ENCODE measurements at regions not wholly inside any gene's neighbourhood (a gene's known extent, or its start where the extent isn't known, plus 50 kb on each side); places are given as distances from the start of the nearest gene placed in this dataset.

- Histone ChIP-seq H3K36me3 (ENCODE audit: control insufficient read depth in 5 of 5, insufficient read depth in 5 of 5, low read length in 5 of 5) (no peaks in the 10 kb centered on the region), H3K9ac (ENCODE audit: low read length in 5 of 5) (no peak overlapping the region), H3K4me3 (ENCODE audit: low read depth in 1 of 5, low read length in 5 of 5) (no peak overlapping the region), H3K9me3 (ENCODE audit: control insufficient read depth in 5 of 5, low read length in 5 of 5) (peaks cover 0 to 7% (median 0%) of the 10 kb centered on the region in 5 donors), H3K27me3 (ENCODE audit: control insufficient read depth in 5 of 5, insufficient read depth in 4 of 5, low read length in 5 of 5) (no peaks in the 10 kb centered on the region), H3K4me1 (ENCODE audit: control insufficient read depth in 5 of 5, insufficient read depth in 5 of 5, low read length in 5 of 5) (no peaks in the 10 kb centered on the region), H3K27ac (ENCODE audit: low read depth, low read length) (no peak overlapping the region)
Measured at GRCh38 chr2:51454177-51454576, 422.2 kb upstream of the NRXN1 start.

- no peak overlapping the region for H3K9ac ChIP-seq (ENCODE audit: low read length in 5 of 5)
- H3K36me3 ChIP-seq (ENCODE audit: control insufficient read depth in 5 of 5, insufficient read depth in 5 of 5, low read length in 5 of 5), result no peaks in the 10 kb centered on the region
- no peak overlapping the region for H3K27ac ChIP-seq (ENCODE audit: low read depth, low read length)
- H3K27me3 ChIP-seq (ENCODE audit: control insufficient read depth in 5 of 5, insufficient read depth in 4 of 5, low read length in 5 of 5), result no peaks in the 10 kb centered on the region
- no peak overlapping the region for H3K4me3 ChIP-seq (ENCODE audit: low read depth in 1 of 5, low read length in 5 of 5)
- H3K4me1 ChIP-seq (ENCODE audit: control insufficient read depth in 5 of 5, insufficient read depth in 5 of 5, low read length in 5 of 5), result no peaks in the 10 kb centered on the region
- H3K9me3 ChIP-seq (ENCODE audit: control insufficient read depth in 5 of 5, low read length in 5 of 5), result peaks cover 0 to 7% (median 0%) of the 10 kb centered on the region in 5 donors
Measured at GRCh38 chr2:51448911-51449310, 417.0 kb upstream of the NRXN1 start.

- H3K4me3 ChIP-seq (ENCODE audit: low read depth in 1 of 5, low read length in 5 of 5), result no peak overlapping the region
- no peak overlapping the region for H3K27ac ChIP-seq (ENCODE audit: low read depth, low read length)
- no peaks in the 10 kb centered on the region for H3K9me3 ChIP-seq (ENCODE audit: control insufficient read depth in 5 of 5, low read length in 5 of 5)
- no peak overlapping the region for H3K9ac ChIP-seq (ENCODE audit: low read length in 5 of 5)
- no peaks in the 10 kb centered on the region for H3K36me3 ChIP-seq (ENCODE audit: control insufficient read depth in 5 of 5, insufficient read depth in 5 of 5, low read length in 5 of 5)
- no peaks in the 10 kb centered on the region for H3K27me3 ChIP-seq (ENCODE audit: control insufficient read depth in 5 of 5, insufficient read depth in 4 of 5, low read length in 5 of 5)
- H3K4me1 ChIP-seq (ENCODE audit: control insufficient read depth in 5 of 5, insufficient read depth in 5 of 5, low read length in 5 of 5), result no peaks in the 10 kb centered on the region
Measured at GRCh38 chr2:51441786-51442185, 409.9 kb upstream of the NRXN1 start.

GRCh38 chr2:51424418-51424817, 392.5 kb upstream of the NRXN1 start:
- Histone ChIP-seq H3K4me3 (ENCODE audit: low read depth in 1 of 5, low read length in 5 of 5) (no peak overlapping the region), H3K4me1 (ENCODE audit: control insufficient read depth in 5 of 5, insufficient read depth in 5 of 5, low read length in 5 of 5) (no peaks in the 10 kb centered on the region), H3K36me3 (ENCODE audit: control insufficient read depth in 5 of 5, insufficient read depth in 5 of 5, low read length in 5 of 5) (no peaks in the 10 kb centered on the region), H3K9me3 (ENCODE audit: control insufficient read depth in 5 of 5, low read length in 5 of 5) (peaks cover 0 to 6% (median 4%) of the 10 kb centered on the region in 5 donors), H3K27me3 (ENCODE audit: control insufficient read depth in 5 of 5, insufficient read depth in 4 of 5, low read length in 5 of 5) (no peaks in the 10 kb centered on the region), H3K27ac (ENCODE audit: low read depth, low read length) (no peak overlapping the region), H3K9ac (ENCODE audit: low read length in 5 of 5) (no peak overlapping the region)

- no peaks in the 10 kb centered on the region for H3K4me1 ChIP-seq (ENCODE audit: control insufficient read depth in 5 of 5, insufficient read depth in 5 of 5, low read length in 5 of 5)
- H3K27me3 ChIP-seq (ENCODE audit: control insufficient read depth in 5 of 5, insufficient read depth in 4 of 5, low read length in 5 of 5), result no peaks in the 10 kb centered on the region
- no peak overlapping the region for H3K27ac ChIP-seq (ENCODE audit: low read depth, low read length)
- no peaks in the 10 kb centered on the region for H3K36me3 ChIP-seq (ENCODE audit: control insufficient read depth in 5 of 5, insufficient read depth in 5 of 5, low read length in 5 of 5)
- no peak overlapping the region for H3K9ac ChIP-seq (ENCODE audit: low read length in 5 of 5)
- no peak overlapping the region for H3K4me3 ChIP-seq (ENCODE audit: low read depth in 1 of 5, low read length in 5 of 5)
- H3K9me3 ChIP-seq (ENCODE audit: control insufficient read depth in 5 of 5, low read length in 5 of 5), result peaks cover 0 to 5% (median 0%) of the 10 kb centered on the region in 5 donors
Measured at GRCh38 chr2:51420511-51420910, 388.6 kb upstream of the NRXN1 start.

GRCh38 chr2:51413726-51414125, 381.8 kb upstream of the NRXN1 start:
- H3K27ac ChIP-seq (ENCODE audit: low read depth, low read length), result no peak overlapping the region
- no peaks in the 10 kb centered on the region for H3K4me1 ChIP-seq (ENCODE audit: control insufficient read depth in 5 of 5, insufficient read depth in 5 of 5, low read length in 5 of 5)
- no peaks in the 10 kb centered on the region for H3K27me3 ChIP-seq (ENCODE audit: control insufficient read depth in 5 of 5, insufficient read depth in 4 of 5, low read length in 5 of 5)
- H3K9me3 ChIP-seq (ENCODE audit: control insufficient read depth in 5 of 5, low read length in 5 of 5), result no peaks in the 10 kb centered on the region
- H3K36me3 ChIP-seq (ENCODE audit: control insufficient read depth in 5 of 5, insufficient read depth in 5 of 5, low read length in 5 of 5), result no peaks in the 10 kb centered on the region
- no peak overlapping the region for H3K9ac ChIP-seq (ENCODE audit: low read length in 5 of 5)
- H3K4me3 ChIP-seq (ENCODE audit: low read depth in 1 of 5, low read length in 5 of 5), result no peak overlapping the region

- Histone ChIP-seq H3K4me3 (ENCODE audit: low read depth in 1 of 5, low read length in 5 of 5) (no peak overlapping the region), H3K4me1 (ENCODE audit: control insufficient read depth in 5 of 5, insufficient read depth in 5 of 5, low read length in 5 of 5) (no peaks in the 10 kb centered on the region), H3K36me3 (ENCODE audit: control insufficient read depth in 5 of 5, insufficient read depth in 5 of 5, low read length in 5 of 5) (no peaks in the 10 kb centered on the region), H3K27ac (ENCODE audit: low read depth, low read length) (no peak overlapping the region), H3K9me3 (ENCODE audit: control insufficient read depth in 5 of 5, low read length in 5 of 5) (peaks cover 0 to 5% (median 0%) of the 10 kb centered on the region in 5 donors), H3K27me3 (ENCODE audit: control insufficient read depth in 5 of 5, insufficient read depth in 4 of 5, low read length in 5 of 5) (no peaks in the 10 kb centered on the region), H3K9ac (ENCODE audit: low read length in 5 of 5) (no peak overlapping the region)
Measured at GRCh38 chr2:51410331-51410730, 378.4 kb upstream of the NRXN1 start.

- Histone ChIP-seq H3K9ac (ENCODE audit: low read length in 5 of 5) (no peak overlapping the region), H3K36me3 (ENCODE audit: control insufficient read depth in 5 of 5, insufficient read depth in 5 of 5, low read length in 5 of 5) (no peaks in the 10 kb centered on the region), H3K9me3 (ENCODE audit: control insufficient read depth in 5 of 5, low read length in 5 of 5) (peaks cover 0 to 5% (median 0%) of the 10 kb centered on the region in 5 donors), H3K27me3 (ENCODE audit: control insufficient read depth in 5 of 5, insufficient read depth in 4 of 5, low read length in 5 of 5) (no peaks in the 10 kb centered on the region), H3K4me1 (ENCODE audit: control insufficient read depth in 5 of 5, insufficient read depth in 5 of 5, low read length in 5 of 5) (no peaks in the 10 kb centered on the region), H3K27ac (ENCODE audit: low read depth, low read length) (no peak overlapping the region), H3K4me3 (ENCODE audit: low read depth in 1 of 5, low read length in 5 of 5) (no peak overlapping the region)
Measured at GRCh38 chr2:51409920-51410319, 378.0 kb upstream of the NRXN1 start.

GRCh38 chr2:51404226-51404625, 372.3 kb upstream of the NRXN1 start:
- no peak overlapping the region for H3K27ac ChIP-seq (ENCODE audit: low read depth, low read length)
- H3K4me1 ChIP-seq (ENCODE audit: control insufficient read depth in 5 of 5, insufficient read depth in 5 of 5, low read length in 5 of 5), result no peaks in the 10 kb centered on the region
- H3K4me3 ChIP-seq (ENCODE audit: low read depth in 1 of 5, low read length in 5 of 5), result no peak overlapping the region
- no peaks in the 10 kb centered on the region for H3K36me3 ChIP-seq (ENCODE audit: control insufficient read depth in 5 of 5, insufficient read depth in 5 of 5, low read length in 5 of 5)
- H3K27me3 ChIP-seq (ENCODE audit: control insufficient read depth in 5 of 5, insufficient read depth in 4 of 5, low read length in 5 of 5), result no peaks in the 10 kb centered on the region
- no peak overlapping the region for H3K9ac ChIP-seq (ENCODE audit: low read length in 5 of 5)
- peaks cover 0 to 5% (median 0%) of the 10 kb centered on the region in 5 donors for H3K9me3 ChIP-seq (ENCODE audit: control insufficient read depth in 5 of 5, low read length in 5 of 5)

- Histone ChIP-seq H3K4me1 (ENCODE audit: control insufficient read depth in 5 of 5, insufficient read depth in 5 of 5, low read length in 5 of 5) (no peaks in the 10 kb centered on the region), H3K9me3 (ENCODE audit: control insufficient read depth in 5 of 5, low read length in 5 of 5) (no peaks in the 10 kb centered on the region), H3K36me3 (ENCODE audit: control insufficient read depth in 5 of 5, insufficient read depth in 5 of 5, low read length in 5 of 5) (no peaks in the 10 kb centered on the region), H3K4me3 (ENCODE audit: low read depth in 1 of 5, low read length in 5 of 5) (no peak overlapping the region), H3K9ac (ENCODE audit: low read length in 5 of 5) (no peak overlapping the region), H3K27me3 (ENCODE audit: control insufficient read depth in 5 of 5, insufficient read depth in 4 of 5, low read length in 5 of 5) (no peaks in the 10 kb centered on the region), H3K27ac (ENCODE audit: low read depth, low read length) (no peak overlapping the region)
Measured at GRCh38 chr2:51401546-51401945, 369.6 kb upstream of the NRXN1 start.

GRCh38 chr2:51387235-51387634, 355.3 kb upstream of the NRXN1 start:
- Histone ChIP-seq H3K4me1 (ENCODE audit: control insufficient read depth in 5 of 5, insufficient read depth in 5 of 5, low read length in 5 of 5) (no peaks in the 10 kb centered on the region), H3K27ac (ENCODE audit: low read depth, low read length) (no peak overlapping the region), H3K4me3 (ENCODE audit: low read depth in 1 of 5, low read length in 5 of 5) (no peak overlapping the region), H3K9me3 (ENCODE audit: control insufficient read depth in 5 of 5, low read length in 5 of 5) (peaks cover 0 to 4% (median 0%) of the 10 kb centered on the region in 5 donors), H3K9ac (ENCODE audit: low read length in 5 of 5) (no peak overlapping the region), H3K36me3 (ENCODE audit: control insufficient read depth in 5 of 5, insufficient read depth in 5 of 5, low read length in 5 of 5) (no peaks in the 10 kb centered on the region), H3K27me3 (ENCODE audit: control insufficient read depth in 5 of 5, insufficient read depth in 4 of 5, low read length in 5 of 5) (no peaks in the 10 kb centered on the region)

Data from subcutaneous abdominal adipose tissue (tissue), 5 donors.